Trophoblast cell (in vitro differentiated cells and primary cell): ENCODE measurements at regions not wholly inside any gene's neighbourhood (a gene's known extent, or its start where the extent isn't known, plus 50 kb on each side); places are given as distances from the start of the nearest gene placed in this dataset.
A peak's percentile ranks its signal among the peaks of the same experiment; 100 is the strongest.
"Not testable (repeated sequence)": the region's sequence is repeated elsewhere in the genome, so short reads cannot be mapped to it uniquely, and the experiment has no call there.

Experiments
- DNase-seq, 2 donors: peaks; one replicate each; pipeline ENCODE4 v3.0.0-alpha.2; 2016
- H2AFZ ChIP-seq: 2 replicates; pipeline ENCODE4 v1.6.1; 2013; ENCODE audit warnings: low read length, moderate library complexity, mild to moderate bottlenecking; ENCODE audit not compliant: insufficient read depth, poor library complexity
- H2AK5ac ChIP-seq: 2 replicates; pipeline ENCODE4 v1.6.1; 2013; ENCODE audit warnings: mild to moderate bottlenecking, low read length
- H2BK120ac ChIP-seq: 2 replicates; pipeline ENCODE4 v1.6.1; 2013; ENCODE audit warnings: low read length, mild to moderate bottlenecking, moderate library complexity; ENCODE audit not compliant: insufficient read depth, poor library complexity
- H2BK12ac ChIP-seq: 2 replicates; pipeline ENCODE4 v1.6.1; 2013; ENCODE audit warnings: mild to moderate bottlenecking, low read length, moderate library complexity
- H2BK5ac ChIP-seq: 2 replicates; pipeline ENCODE4 v1.6.1; 2013; ENCODE audit warnings: low read length, low read depth, moderate library complexity, mild to moderate bottlenecking; ENCODE audit not compliant: poor library complexity
- H3K14ac ChIP-seq: 2 replicates; pipeline ENCODE4 v1.6.1; 2013; ENCODE audit warnings: mild to moderate bottlenecking, low read length
- H3K18ac ChIP-seq: 2 replicates; pipeline ENCODE4 v1.6.1; 2013; ENCODE audit warnings: mild to moderate bottlenecking, low read length
- H3K23ac ChIP-seq: 2 replicates; pipeline ENCODE4 v1.6.1; 2013; ENCODE audit warnings: low read length
- H3K27ac ChIP-seq: 2 replicates; pipeline ENCODE4 v1.5.1; 2013; ENCODE audit warnings: low read depth, mild to moderate bottlenecking, inconsistent platforms, low read length, moderate library complexity
- H3K27me3 ChIP-seq: 2 replicates; pipeline ENCODE4 v1.6.1; 2013; ENCODE audit warnings: inconsistent platforms, mild to moderate bottlenecking, low read length, moderate library complexity; ENCODE audit not compliant: insufficient read depth
- H3K36me3 ChIP-seq, 2 experiments: 1 replicate in 1 of 2; 2 replicates in 1 of 2; pipeline ENCODE4 v1.6.1; 2013; ENCODE audit warnings: low read length in 2 of 2, mild to moderate bottlenecking in 2 of 2, moderate library complexity in 1 of 2; ENCODE audit not compliant: insufficient read depth in 2 of 2, control insufficient read depth in 1 of 2
- H3K4ac ChIP-seq: 2 replicates; pipeline ENCODE4 v1.6.1; 2013; ENCODE audit warnings: low read depth, mild to moderate bottlenecking, low read length, moderate library complexity
- H3K4me1 ChIP-seq, 2 experiments: 1 replicate in 1 of 2; 2 replicates in 1 of 2; pipeline ENCODE4 v1.6.1; 2013; ENCODE audit warnings: low read length in 2 of 2, mild to moderate bottlenecking in 2 of 2, moderate library complexity in 1 of 2; ENCODE audit not compliant: insufficient read depth in 2 of 2, control insufficient read depth in 1 of 2
- H3K4me2 ChIP-seq: 2 replicates; pipeline ENCODE4 v1.6.1; 2013; ENCODE audit warnings: inconsistent platforms, mild to moderate bottlenecking, low read length, moderate library complexity
- H3K4me3 ChIP-seq: 2 replicates; pipeline ENCODE4 v1.5.1; 2013; ENCODE audit warnings: mild to moderate bottlenecking, low read depth, low read length, inconsistent platforms
- H3K79me1 ChIP-seq: one replicate; pipeline ENCODE4 v1.6.1; 2013; ENCODE audit warnings: low read length
- H3K79me2 ChIP-seq: 2 replicates; pipeline ENCODE4 v1.6.1; 2013; ENCODE audit warnings: low read length, mild to moderate bottlenecking; ENCODE audit not compliant: control insufficient read depth, insufficient read depth, poor library complexity
- H3K9ac ChIP-seq: 2 replicates; pipeline ENCODE4 v1.6.1; 2013; ENCODE audit warnings: mild to moderate bottlenecking, low read length
- H3K9me3 ChIP-seq: 2 replicates; pipeline ENCODE4 v1.6.1; 2013; ENCODE audit warnings: low read depth, mild to moderate bottlenecking, control low read depth, inconsistent platforms, low read length; ENCODE audit not compliant: insufficient read depth
- H4K12ac ChIP-seq: 2 replicates; pipeline ENCODE4 v1.6.1; 2013; ENCODE audit warnings: low read depth, mild to moderate bottlenecking, low read length, moderate library complexity
- H4K8ac ChIP-seq: 2 replicates; pipeline ENCODE4 v1.6.1; 2013; ENCODE audit warnings: low read depth, mild to moderate bottlenecking, low read length, moderate library complexity
- H4K91ac ChIP-seq: one replicate; pipeline ENCODE4 v1.6.1; 2013; ENCODE audit warnings: low read depth, mild to moderate bottlenecking, low read length, moderate library complexity
- WGBS: extraction: QIAGEN DNeasy Blood & Tissue Kit; methylation state at CpG from one replicate; pipeline ENCODE4 v1.1.7; 2013; ENCODE audit warnings: missing lambda C conversion rate; ENCODE audit not compliant: insufficient read length, insufficient coverage; ENCODE audit errors: extremely low coverage; 5-methylcytosine and 5-hydroxymethylcytosine counted together

GRCh38 chr3:195999176-195999575 is 82.7 kb downstream of the TFRC start:
- not testable (repeated sequence) for H3K4me2 ChIP-seq, H3K18ac ChIP-seq, DNase-seq, H3K4ac ChIP-seq, H3K79me2 ChIP-seq, H3K36me3 ChIP-seq, H3K4me3 ChIP-seq, H2BK120ac ChIP-seq, H3K23ac ChIP-seq, H2AK5ac ChIP-seq, H3K4me1 ChIP-seq, H3K9ac ChIP-seq, H4K91ac ChIP-seq, H4K12ac ChIP-seq, H3K27ac ChIP-seq, H2AFZ ChIP-seq, H3K14ac ChIP-seq, H2BK5ac ChIP-seq, H4K8ac ChIP-seq, H3K79me1 ChIP-seq, H3K27me3 ChIP-seq, H2BK12ac ChIP-seq
- WGBS: no CpG with 5 or more reads among the region's 6 CpGs
- peaks cover 18% of the 10 kb centered on the region for H3K9me3 ChIP-seq

GRCh38 chr3:195996314-195996713 is 85.6 kb downstream of the TFRC start:
- not testable (repeated sequence) for H3K4me1 ChIP-seq, H3K4ac ChIP-seq, H3K9ac ChIP-seq, H3K27me3 ChIP-seq, H2BK120ac ChIP-seq, H4K12ac ChIP-seq, H3K9me3 ChIP-seq, H3K79me1 ChIP-seq, H3K14ac ChIP-seq, H3K27ac ChIP-seq, DNase-seq, H3K36me3 ChIP-seq, H4K91ac ChIP-seq, H3K79me2 ChIP-seq, H3K4me3 ChIP-seq, H2AK5ac ChIP-seq, H2BK5ac ChIP-seq, H3K18ac ChIP-seq, H2BK12ac ChIP-seq, H4K8ac ChIP-seq, H2AFZ ChIP-seq, H3K4me2 ChIP-seq, H3K23ac ChIP-seq
- no CpG with 5 or more reads among the region's 18 CpGs for WGBS

GRCh38 chr3:195994343-195994742 is 86.0 kb upstream of the TNK2 start:
- DNase-seq: peak; percentile 46 to 68
- H2BK5ac ChIP-seq, H3K9me3 ChIP-seq, H3K36me3 ChIP-seq, H4K91ac ChIP-seq, H3K4me2 ChIP-seq, H4K12ac ChIP-seq, H3K9ac ChIP-seq, H2BK120ac ChIP-seq, H2BK12ac ChIP-seq, H3K79me1 ChIP-seq, H3K4me1 ChIP-seq, H4K8ac ChIP-seq, H3K23ac ChIP-seq, H2AK5ac ChIP-seq, H3K4ac ChIP-seq, H3K14ac ChIP-seq, H2AFZ ChIP-seq, H3K4me3 ChIP-seq, H3K18ac ChIP-seq, H3K27me3 ChIP-seq, H3K79me2 ChIP-seq, H3K27ac ChIP-seq: not testable (repeated sequence)
- WGBS: no CpG with 5 or more reads among the region's 14 CpGs

- H3K4me3 ChIP-seq, H4K91ac ChIP-seq, H3K18ac ChIP-seq, H2BK12ac ChIP-seq, H2BK120ac ChIP-seq, H3K79me1 ChIP-seq, H3K4me1 ChIP-seq, H3K9ac ChIP-seq, H3K27me3 ChIP-seq, H2BK5ac ChIP-seq, H3K79me2 ChIP-seq, H3K27ac ChIP-seq, H2AFZ ChIP-seq, H2AK5ac ChIP-seq, H3K9me3 ChIP-seq, H3K4me2 ChIP-seq, H4K12ac ChIP-seq, H4K8ac ChIP-seq, H3K23ac ChIP-seq, H3K4ac ChIP-seq, H3K36me3 ChIP-seq, DNase-seq, H3K14ac ChIP-seq: not testable (repeated sequence)
- WGBS: no CpG with 5 or more reads among the region's 11 CpGs
Measured at GRCh38 chr3:195993671-195994070, 85.3 kb upstream of the TNK2 start.
